GM19023 (cell line): ENCODE measurements at regions not wholly inside any gene's neighbourhood (a gene's known extent, or its start where the extent isn't known, plus 50 kb on each side); places are given as distances from the start of the nearest gene placed in this dataset.

Experiments
- ATAC-seq: cut with Tn5 transposase; IDR thresholded peaks from one replicate; pipeline ENCODE4 v1.9.1; 2021; ENCODE audit warnings: mild to moderate bottlenecking, moderate library complexity; ENCODE audit not compliant: unreplicated experiment

DNA sequence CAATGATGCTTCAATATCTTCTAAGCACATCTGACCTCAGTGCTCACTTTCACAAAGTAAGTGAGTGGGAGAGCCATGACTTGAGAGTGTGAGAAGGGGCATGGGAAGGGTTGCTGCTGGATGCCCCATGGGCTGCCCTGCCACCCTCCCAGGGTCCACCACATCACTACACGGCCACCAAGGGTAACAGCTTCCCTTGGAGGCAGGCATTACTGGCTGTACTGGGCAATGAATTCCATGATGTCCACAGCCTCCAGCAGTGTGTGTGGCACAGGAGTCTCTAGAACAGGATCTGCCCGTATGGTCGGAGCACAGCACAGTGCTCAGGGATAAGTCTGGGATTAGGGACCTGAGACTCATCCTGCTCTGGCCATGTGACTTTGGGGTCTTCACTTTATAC, 481.0 kb upstream of the MYT1L start:
- ATAC-seq = no peak

DNA sequence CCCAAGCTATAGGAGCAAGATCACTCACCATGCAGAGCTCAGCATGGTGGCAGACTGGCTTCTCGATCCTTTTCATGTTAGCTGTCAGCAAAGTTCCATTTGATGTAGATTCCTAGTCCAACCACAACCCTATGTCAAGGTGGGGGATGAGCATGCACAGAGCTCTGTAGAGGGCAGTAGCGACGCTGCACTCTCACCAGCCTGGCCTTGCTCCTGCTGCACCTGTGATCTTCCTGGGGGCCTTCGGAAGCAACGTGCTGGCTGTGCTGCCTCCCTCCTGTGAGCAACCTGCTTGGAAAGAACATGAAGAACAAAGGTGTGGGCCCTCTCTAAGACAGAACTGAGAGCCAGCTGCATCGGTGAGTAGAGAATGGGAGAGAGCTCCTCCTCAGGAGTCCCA, 479.4 kb upstream of the MYT1L start:
- ATAC-seq = no peak

DNA sequence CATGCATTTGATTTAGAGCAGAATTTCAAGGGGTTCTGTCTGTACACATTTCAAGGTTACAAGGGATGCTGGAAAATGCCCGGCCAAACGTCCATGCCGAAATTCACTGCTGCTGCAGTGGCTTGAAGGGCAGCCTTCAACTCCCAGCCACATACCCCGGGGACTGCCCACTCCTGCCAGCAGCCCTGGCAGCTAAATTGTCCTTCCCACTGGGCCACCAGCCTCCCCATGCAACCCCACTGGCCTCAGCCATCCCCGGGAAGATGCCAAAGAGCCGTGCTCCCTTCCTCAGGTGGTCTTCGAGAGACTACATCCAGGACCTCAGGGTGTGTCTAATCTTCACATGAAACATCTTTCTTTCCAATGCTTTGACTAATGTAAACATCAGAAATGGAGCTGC, 478.7 kb upstream of the MYT1L start:
- no peak for ATAC-seq

DNA sequence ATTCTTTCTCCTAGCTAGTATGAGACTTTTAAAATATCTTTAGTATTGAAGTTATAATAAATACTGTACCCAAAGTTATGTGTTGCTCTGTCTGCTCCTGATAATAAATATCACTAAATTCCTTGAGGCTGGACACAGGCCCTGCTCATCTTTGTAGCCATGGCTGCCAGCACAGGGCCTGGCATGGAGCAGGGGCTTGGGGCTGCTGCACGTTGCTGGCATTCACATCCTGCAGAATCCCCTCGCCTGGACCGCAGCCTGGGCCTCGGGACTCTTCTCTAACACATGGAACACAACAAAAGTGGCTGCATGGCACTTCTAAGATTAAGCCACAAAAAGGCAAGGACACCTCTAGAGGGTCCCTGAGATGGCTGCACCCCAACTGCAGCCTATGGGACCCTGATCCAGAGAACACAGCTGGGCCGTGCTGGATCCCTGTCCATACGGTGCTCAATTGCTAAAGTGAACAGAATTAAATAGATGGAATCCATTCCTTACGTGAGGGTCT, 477.5 kb upstream of the MYT1L start:
- no peak for ATAC-seq

DNA sequence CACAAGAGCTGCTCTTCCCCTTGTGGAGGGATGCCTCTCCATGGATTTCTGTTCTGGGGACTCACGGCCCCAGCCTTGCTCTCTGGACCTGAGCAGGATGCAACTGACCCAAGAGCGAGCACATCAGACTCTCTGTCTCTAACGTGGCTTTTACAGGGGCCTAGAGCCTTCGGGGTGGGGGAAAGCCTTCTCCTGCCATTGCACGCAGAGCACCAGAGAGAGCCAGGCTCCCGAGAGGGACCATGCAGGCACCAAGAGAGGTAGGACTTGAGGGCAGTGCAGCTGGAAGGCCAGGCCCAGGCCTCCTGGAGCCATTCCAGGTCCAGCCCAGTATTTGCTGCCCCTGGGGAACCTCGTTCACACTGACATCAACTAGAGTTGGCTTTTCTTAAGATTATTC, 475.6 kb upstream of the MYT1L start:
- no peak for ATAC-seq

DNA sequence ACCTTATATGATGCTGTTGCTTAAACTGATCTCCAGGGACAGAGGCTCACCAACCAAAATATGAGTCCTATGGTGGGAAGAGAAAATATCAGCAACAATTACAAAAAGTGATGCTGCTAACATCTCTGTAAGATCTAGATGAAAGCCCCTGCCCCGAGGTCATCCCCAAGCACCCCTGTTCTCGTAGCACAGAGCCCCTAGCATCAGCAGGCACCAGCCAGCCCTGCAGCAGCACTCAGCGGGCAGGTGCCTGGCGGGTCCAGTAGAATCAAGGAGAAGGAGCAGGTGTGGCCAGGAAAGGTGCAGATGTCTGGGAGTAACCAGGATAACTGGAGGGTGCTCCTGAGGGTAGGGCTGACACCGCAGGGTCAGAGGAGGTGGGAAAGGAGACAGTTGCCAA, 474.2 kb upstream of the MYT1L start:
- no peak for ATAC-seq

- ATAC-seq = no peak
Measured at GRCh38 chr2:2804528-2804927, 473.5 kb upstream of the MYT1L start.

- ATAC-seq = no peak
Measured at GRCh38 chr2:2801458-2801857, 470.4 kb upstream of the MYT1L start.

DNA sequence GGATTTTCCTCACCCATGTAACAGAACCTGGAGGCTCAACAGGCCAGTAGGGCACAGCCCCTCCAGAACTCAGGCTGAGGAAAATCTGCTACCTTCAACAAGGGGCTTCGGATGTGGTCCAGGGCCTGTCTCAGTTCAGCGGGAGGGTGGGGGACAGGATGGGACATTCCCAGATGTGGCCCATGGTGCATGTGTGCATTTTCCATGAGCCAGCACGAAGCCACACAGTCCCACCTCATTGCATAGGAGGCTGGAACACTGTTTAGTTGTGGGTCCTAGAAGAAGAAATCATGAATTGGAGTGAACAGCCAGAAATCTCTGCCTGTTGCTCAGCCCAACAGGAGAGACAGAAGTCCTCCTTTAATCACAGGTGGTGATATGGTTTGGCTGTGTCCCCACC, 469.6 kb upstream of the MYT1L start:
- ATAC-seq = no peak

- no peak for ATAC-seq
Measured at GRCh38 chr2:2800001-2800400, 468.9 kb upstream of the MYT1L start.

DNA sequence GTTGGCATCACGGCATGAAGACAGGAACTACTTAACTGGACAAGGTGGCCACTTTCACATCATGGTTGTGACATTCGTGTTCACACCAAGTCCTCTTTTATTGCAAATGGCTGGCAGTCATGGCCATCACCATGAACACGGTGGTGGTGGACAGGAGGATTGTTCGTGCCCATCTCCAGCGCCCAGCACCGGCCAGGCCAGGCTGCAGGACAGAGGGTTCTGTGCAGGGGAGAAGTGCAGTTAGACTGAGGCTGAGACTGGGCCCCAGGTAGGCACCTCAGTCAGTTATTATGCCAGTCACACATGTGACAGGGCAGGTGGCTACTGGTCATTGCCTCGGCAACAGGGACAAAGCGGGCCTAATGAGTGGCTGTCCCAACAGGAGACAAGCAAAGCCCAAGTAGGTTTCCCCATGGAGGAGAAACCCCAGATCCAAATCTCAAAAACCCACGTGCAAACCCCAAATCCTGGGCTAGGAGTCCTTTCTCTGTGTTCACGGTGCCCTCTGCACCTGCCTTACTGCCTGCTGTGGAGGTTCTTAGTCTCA, 468.1 kb upstream of the MYT1L start:
- no peak for ATAC-seq

DNA sequence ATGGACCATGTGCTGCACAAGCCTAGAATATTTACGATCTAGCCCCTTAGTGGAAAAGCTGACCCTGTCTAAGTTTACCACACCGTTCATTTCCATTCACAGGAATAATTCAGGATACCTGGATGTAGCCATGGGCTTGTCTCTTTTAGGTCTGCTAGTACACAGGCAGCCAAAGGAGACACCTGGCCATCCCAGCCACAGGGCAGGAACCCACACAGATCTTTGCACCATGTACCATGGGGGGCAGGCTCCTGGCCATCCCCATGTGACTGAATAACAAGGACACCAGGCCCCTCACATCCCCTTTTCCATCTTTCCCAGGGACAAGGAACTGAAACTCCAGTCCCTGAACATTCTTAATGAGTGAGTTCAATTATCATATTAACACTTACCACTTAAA, 467.3 kb upstream of the MYT1L start:
- ATAC-seq = no peak

- ATAC-seq = no peak
Measured at GRCh38 chr2:2797797-2798196, 466.7 kb upstream of the MYT1L start.

DNA sequence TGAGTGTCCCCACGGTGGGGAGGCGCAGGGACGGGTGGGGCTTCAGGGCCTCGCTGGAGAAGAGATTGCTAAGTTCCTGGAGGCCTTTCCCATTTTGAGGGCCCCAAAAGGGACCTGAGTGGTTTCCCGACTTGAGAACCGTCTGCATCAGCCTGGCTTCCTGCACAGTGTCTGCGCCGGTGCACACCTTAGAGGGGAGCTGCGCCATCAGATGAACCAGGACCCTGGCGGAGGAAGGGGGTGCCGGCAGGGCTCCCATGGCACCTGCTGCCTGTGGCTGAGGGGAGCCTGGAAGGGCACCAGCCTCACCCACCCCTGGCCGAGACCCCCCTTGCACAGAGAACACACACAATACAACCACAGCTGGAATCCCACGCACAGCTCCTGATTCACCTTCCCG, 465.1 kb upstream of the MYT1L start:
- no peak for ATAC-seq

DNA sequence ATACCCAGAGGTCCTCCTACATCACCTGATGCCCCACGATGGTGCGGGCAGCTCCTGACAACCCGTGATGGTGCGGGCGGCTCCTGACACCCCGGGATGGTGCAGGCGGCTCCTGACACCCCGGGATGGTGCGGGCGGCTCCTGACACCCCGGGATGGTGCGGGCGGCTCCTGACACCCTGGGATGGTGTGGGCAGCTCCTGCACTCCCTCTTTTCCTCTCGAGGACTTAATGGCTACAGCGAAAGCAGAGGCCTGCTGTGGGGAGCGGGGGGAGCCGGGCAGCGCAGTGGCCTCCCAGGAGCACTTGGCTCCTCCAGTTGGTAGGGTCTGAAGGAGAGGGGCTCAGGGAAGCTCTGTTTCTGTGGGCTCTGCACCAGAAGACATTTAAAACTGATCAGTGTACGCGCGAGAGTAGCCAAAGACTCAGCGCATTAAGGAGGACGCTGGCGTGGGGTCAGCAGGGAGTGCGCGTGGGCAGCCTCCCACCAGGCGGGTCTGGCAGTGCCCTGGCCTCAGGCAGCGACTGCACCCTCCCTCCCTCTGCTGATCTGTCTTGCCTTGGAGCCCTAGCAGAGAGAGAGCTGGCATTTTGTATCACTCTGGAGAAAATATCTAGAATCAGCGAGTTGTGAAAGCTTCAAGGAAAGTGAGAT, 464.5 kb upstream of the MYT1L start:
- no peak for ATAC-seq

- no peak for ATAC-seq
Measured at GRCh38 chr2:2793925-2794560, 463.0 kb upstream of the MYT1L start.

DNA sequence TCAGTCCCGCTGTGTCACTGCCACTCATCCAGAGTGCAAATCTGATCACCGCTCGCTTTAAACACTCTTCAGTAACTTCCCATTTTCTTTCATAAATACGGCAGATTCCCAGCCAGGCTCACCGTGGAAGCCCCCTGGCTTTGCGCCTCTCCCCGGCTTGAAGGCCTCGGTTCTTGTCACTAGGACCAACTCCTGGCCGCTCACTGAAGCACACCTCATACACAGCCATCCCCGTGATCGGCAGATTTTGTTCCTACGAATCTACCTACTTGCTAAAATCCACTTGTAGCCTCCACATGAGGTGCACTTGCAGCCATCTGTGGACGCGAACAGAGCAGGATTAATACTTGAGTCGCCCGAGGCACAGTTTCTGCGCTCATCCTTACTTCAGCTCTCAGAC, 462.4 kb upstream of the MYT1L start:
- ATAC-seq = no peak

GRCh38 chr2:2791606-2792005, 460.5 kb upstream of the MYT1L start:
- no peak for ATAC-seq

- ATAC-seq = no peak
Measured at GRCh38 chr2:2791031-2791430, 460.0 kb upstream of the MYT1L start.

- no peak for ATAC-seq
Measured at GRCh38 chr2:2788076-2788475, 457.0 kb upstream of the MYT1L start.

GRCh38 chr2:2787301-2787907, 456.3 kb upstream of the MYT1L start:
- no peak for ATAC-seq

DNA sequence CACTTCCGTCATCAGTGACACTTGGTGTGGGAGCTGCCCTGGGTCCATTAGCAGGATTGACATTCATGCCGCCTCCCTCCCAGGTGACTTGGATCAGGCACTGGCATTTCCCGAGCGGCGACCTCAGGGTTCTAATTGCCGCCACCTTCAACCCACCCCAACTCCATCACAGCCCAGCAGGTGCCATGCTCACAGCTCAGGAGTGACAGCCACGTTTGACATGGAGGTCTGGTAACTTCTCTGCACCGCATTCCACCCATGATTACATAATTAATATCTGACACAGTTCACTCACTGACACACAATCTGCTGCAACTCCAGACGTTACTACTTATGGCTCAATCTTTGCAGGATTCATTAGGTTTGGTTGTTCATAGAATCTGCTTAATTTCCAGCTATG, 450.9 kb upstream of the MYT1L start:
- ATAC-seq = no peak
